Embryonic facial prominence (tissue), 1 donor: ENCODE measurements at regions not wholly inside any gene's neighbourhood (a gene's known extent, or its start where the extent isn't known, plus 50 kb on each side); places are given as distances from the start of the nearest gene placed in this dataset.
"Not testable (repeated sequence)": the region's sequence is repeated elsewhere in the genome, so short reads cannot be mapped to it uniquely, and the experiment has no call there.

Experiments
- DNase-seq: peaks from one replicate; pipeline ENCODE4 v3.0.0-alpha.2; 2016; ENCODE audit errors: extremely low spot score

DNA sequence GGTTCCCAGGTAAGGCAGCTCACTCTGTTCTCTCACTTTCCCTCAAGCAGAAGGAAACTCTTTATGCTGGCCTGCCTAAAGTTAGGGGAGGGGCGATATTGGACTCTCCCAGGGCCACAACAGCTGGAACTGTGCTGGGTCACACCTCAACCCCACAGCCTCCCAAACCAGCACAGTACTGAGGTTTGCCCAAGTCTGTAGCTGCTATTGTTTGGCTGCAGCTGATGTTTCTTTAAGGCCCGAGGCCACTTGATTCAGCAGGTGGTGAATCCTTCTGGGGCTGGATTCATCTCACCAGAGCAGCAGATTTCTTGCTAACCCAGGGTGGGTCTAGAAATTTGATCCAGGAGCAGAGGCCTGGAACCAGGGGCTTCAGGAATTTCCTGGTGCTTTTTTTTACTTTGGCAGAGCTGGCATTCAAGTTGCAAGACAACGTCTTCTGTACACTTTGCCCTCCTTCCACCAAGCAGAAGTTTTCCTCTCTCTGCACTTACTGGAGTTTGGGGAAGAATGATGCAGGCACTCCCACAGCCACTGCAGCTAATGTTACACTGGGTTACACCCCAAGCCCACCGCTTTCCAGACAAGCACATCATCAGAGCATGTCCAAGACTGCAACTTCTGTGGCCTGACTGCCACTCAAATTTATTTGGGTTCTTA lies 544.7 kb upstream of the NDST4 start:
- DNase-seq, result no peak

DNA sequence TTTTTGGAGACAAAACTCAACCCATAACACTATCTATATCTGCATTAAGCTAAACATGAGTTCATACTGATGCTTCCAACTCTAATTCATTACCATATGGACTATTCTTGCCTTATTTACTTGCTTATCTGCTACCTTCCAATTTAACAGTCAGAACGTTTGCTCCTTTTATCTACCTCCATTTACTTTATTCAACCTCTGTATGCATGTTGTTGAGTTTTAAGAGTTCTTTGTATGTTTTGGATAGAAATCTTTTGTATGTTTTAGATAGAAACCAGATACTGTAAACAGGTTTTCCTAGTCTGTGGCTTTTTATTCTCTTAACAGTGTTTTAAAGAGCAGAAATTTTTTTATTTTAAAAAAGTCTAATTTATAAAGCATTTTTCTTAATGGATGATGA lies 542.2 kb upstream of the NDST4 start:
- no peak for DNase-seq

DNA sequence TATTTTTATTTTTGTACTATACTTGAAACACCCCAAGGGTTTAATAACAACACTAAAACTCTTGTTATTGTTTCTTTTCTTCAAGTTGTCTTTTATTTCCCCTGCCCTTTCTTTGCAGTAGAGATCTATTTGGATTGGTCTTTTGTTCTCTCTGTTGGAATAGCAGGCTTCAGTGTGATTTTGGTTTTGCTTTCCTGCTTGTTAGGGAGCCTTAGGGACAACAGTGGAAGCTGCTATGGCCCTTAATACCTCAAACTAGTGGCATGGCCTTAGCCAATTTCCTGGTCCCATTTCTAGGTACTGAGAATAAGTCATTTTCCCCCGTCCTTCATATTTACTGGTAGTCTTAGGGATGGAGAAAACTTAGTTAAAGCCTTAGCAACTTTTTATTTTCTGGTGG lies 535.4 kb upstream of the NDST4 start:
- DNase-seq, result no peak

DNA sequence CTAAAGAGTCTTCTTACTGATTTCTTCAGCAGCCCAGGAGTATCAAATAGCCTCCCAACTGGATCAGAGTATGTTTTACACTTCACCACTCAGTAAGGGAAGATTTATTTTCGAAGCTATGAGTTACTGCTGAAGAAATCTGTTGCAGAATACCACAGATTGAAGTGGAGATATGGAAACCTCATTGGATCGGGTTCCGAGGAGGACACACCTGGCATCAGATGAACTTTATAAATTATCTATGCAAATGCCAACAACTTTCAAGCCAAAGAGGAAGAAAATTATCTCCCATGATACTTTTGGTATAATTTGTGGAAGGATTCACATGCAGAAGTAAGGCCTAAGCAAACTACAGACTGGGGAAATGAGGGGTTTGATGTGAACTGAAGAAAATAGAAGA lies 515.9 kb upstream of the NDST4 start:
- no peak for DNase-seq

- DNase-seq, result no peak
Measured at GRCh38 chr4:115609631-115610030, 496.2 kb upstream of the NDST4 start.

- no peak for DNase-seq
Measured at GRCh38 chr4:115607311-115607710, 493.9 kb upstream of the NDST4 start.

DNA sequence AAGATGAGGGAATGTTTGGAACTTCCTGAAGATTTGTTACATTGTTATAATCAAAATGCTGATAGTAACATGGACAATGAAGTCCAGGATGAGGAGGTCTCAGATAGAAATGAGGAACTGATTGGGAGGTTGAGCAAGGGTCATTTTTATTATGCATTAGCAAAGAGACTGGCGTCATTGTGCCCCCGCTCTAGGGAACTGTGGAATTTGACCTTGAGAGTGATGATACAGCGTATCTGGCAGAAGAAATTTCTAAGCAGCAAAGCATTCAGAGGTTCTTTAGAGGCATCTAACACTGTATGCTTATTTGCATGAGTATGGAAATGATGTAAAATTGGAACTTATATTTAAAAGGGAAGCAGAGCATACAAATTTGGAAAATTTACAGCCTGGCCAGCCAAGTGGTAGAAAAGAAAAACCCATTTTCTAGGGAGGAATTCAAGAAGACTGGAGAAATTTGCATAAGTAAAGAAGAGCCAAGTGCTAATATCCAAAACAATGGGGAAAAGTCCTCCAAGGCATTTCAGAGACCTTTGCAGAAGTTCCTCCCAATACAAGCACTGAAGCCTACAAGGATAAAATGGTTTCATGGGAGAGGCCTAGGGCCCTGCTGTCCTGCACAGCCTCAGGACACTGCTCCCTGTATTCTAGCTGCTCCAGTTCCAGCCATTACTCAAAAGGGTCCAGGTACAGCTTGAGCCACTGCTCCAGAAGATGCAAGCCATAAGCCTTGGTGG lies 483.0 kb upstream of the NDST4 start:
- DNase-seq, result no peak

- DNase-seq, result no peak
Measured at GRCh38 chr4:115580901-115581300, 467.5 kb upstream of the NDST4 start.

GRCh38 chr4:115575851-115576250 lies 462.4 kb upstream of the NDST4 start:
- no peak for DNase-seq

- DNase-seq, result no peak
Measured at GRCh38 chr4:115562506-115562905, 449.1 kb upstream of the NDST4 start.

GRCh38 chr4:115548123-115548522 lies 434.7 kb upstream of the NDST4 start:
- DNase-seq, result no peak

- no peak for DNase-seq
Measured at GRCh38 chr4:115537387-115537786, 424.0 kb upstream of the NDST4 start.

DNA sequence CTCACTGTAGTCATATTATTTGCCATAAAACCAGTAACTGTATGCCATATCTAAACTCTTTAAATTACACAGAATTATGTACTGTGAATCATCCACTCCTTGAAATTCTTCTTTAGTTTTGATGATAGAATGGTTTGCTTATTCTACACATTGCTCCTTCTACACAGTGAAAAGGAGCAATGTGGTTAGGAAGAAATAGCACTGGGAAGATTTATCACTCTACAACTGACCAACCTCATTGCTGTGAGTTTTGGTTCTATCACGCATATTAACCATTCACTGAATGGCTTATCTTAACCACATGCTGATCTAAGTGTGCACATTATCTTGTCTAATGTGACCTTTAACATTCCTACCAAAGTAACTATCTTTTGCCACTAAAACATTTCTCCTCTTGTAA lies 415.7 kb upstream of the NDST4 start:
- no peak for DNase-seq

- DNase-seq, result not testable (repeated sequence)
Measured at GRCh38 chr4:115519476-115519875, 406.1 kb upstream of the NDST4 start.

GRCh38 chr4:115515772-115516171 lies 402.4 kb upstream of the NDST4 start:
- DNase-seq, result no peak

GRCh38 chr4:115515366-115515765 lies 401.9 kb upstream of the NDST4 start:
- DNase-seq, result no peak

- no peak for DNase-seq
Measured at GRCh38 chr4:115514675-115515074, 401.3 kb upstream of the NDST4 start.

DNA sequence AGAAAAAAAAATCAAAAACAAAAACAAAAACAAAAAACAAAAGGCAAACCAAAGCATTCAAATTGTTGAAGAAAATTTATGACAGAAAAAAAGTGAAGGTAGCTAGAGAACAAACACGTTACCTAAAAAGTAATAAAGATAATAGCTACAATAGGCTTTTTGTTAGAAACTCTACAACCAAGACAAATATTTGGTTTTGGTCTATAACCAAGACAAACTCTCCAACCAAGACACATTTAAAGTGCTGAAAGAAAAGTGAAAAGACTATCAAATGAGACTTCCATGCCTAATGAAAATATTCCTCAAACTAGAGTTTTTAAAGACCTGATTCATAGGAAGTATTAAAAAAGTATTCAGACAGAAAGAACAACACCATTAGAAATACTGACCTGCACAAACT lies 391.9 kb upstream of the NDST4 start:
- DNase-seq, result no peak

DNA sequence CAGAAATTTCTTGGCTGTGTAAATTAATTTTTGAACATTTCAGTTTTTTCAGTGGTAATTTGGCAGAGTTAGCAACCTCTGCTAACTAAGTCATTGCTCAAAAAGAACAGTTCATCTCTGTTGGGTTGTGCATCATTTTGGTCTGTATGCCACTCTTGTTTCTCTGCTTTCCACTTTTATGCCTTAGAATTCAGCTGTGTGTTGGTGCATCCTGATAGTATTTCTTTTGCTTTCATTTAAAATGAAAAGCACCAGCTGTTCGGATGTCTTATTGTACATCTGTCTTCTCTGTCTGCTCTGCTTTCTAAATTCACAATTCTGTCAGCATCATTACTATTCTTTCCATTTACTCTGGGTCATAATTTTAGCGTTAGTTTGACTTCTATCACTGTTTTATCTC lies 388.2 kb upstream of the NDST4 start:
- DNase-seq, result no peak

GRCh38 chr4:115493770-115494169 lies 380.4 kb upstream of the NDST4 start:
- DNase-seq, result not testable (repeated sequence)

GRCh38 chr4:115491686-115492085 lies 378.3 kb upstream of the NDST4 start:
- DNase-seq, result no peak

DNA sequence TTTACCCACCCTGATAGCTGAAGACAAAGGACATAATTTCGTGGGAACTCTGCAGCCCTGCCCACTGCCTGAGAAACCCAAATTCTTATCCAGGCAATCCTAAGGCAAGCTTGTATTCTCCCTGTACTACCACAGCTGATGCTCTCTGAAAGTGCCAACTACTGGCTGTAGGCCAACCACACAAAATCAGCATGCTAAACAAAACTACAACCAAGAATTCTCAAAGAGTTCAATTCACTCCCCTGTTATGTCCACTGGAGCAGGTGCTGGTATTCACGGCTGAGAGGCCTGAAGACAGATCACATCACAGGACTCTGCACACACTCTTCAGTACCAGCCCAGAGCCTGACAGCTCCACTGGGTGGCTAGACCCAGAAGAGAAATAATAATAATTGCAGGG lies 375.9 kb upstream of the NDST4 start:
- DNase-seq, result no peak

- no peak for DNase-seq
Measured at GRCh38 chr4:115485402-115485801, 372.0 kb upstream of the NDST4 start.

GRCh38 chr4:115484479-115484878 lies 371.1 kb upstream of the NDST4 start:
- no peak for DNase-seq
